Calu3 (cell line): ENCODE measurements at regions not wholly inside any gene's neighbourhood (a gene's known extent, or its start where the extent isn't known, plus 50 kb on each side); places are given as distances from the start of the nearest gene placed in this dataset.
"Not testable (repeated sequence)": the region's sequence is repeated elsewhere in the genome, so short reads cannot be mapped to it uniquely, and the experiment has no call there.

ENCODE experiments used
- BruUV-seq: library from RNA; stranded (reverse); fragments of 400-500 nt; replicated peaks from 2 replicates; lab custom pipeline; 2021; lab: Mats Ljungman, UMichigan
- CTCF ChIA-PET: fragments of 300-600 bp; sonication (Branson Sonifier 250); formaldehyde crosslinking; loops from one replicate; lab custom pipeline; 2022; ENCODE audit warnings: antibody characterized with exemption; lab: Charles Lee
- DNase-seq: peaks from one replicate; pipeline ENCODE4 v3.0.0; 2022
- H3K27ac Mint-ChIP-seq: one replicate; pipeline ENCODE4 v1.8.0; 2022; ENCODE audit warnings: mixed read lengths; ENCODE audit not compliant: unreplicated experiment
- H3K27me3 Mint-ChIP-seq: one replicate; pipeline ENCODE4 v1.8.0; 2022; ENCODE audit warnings: mixed read lengths; ENCODE audit not compliant: unreplicated experiment
- H3K36me3 Mint-ChIP-seq: one replicate; pipeline ENCODE4 v1.8.0; 2022; ENCODE audit warnings: mild to moderate bottlenecking, moderate library complexity, mixed read lengths; ENCODE audit not compliant: insufficient read depth, unreplicated experiment
- H3K4me1 Mint-ChIP-seq: one replicate; pipeline ENCODE4 v1.8.0; 2022; ENCODE audit warnings: mild to moderate bottlenecking, low read depth, mixed read lengths; ENCODE audit not compliant: unreplicated experiment
- H3K4me3 Mint-ChIP-seq: one replicate; pipeline ENCODE4 v1.8.0; 2022; ENCODE audit warnings: mild to moderate bottlenecking, low read depth, moderate library complexity, mixed read lengths; ENCODE audit not compliant: unreplicated experiment
- H3K9me3 Mint-ChIP-seq: one replicate; pipeline ENCODE4 v1.8.0; 2022; ENCODE audit warnings: low read depth, mixed read lengths; ENCODE audit not compliant: unreplicated experiment
- CTCF ChIP-seq: fragments of 200-600 bp; IDR thresholded peaks from one replicate; pipeline ENCODE4 v1.8.0; 2022; ENCODE audit warnings: antibody characterized with exemption; ENCODE audit not compliant: unreplicated experiment
- intact Hi-C: fragments of 100-400 bp; cut with micrococcal nuclease; formaldehyde crosslinking; loops from one replicate; pipeline ENCODE4 v1.10.0; 2022; ENCODE audit not compliant: unreplicated experiment

GRCh38 chr20:30963591-30963990 is 293.9 kb upstream of the DEFB115 start:
- no peak overlapping the region for H3K4me3 Mint-ChIP-seq
- H3K36me3 Mint-ChIP-seq, result no peaks in the 10 kb centered on the region
- intact Hi-C loops, result no loop called here
- no peaks in the 10 kb centered on the region for H3K4me1 Mint-ChIP-seq
- BruUV-seq, result no TSS peak
- no peak for DNase-seq
- CTCF ChIA-PET, result no interaction called here
- H3K9me3 Mint-ChIP-seq, result no peaks in the 10 kb centered on the region
- no peak overlapping the region for H3K27ac Mint-ChIP-seq
- no peaks in the 10 kb centered on the region for H3K27me3 Mint-ChIP-seq
- no peak for TF ChIP-seq CTCF

- CTCF ChIA-PET, H3K27me3 Mint-ChIP-seq, H3K4me1 Mint-ChIP-seq, H3K36me3 Mint-ChIP-seq, H3K4me3 Mint-ChIP-seq, BruUV-seq, H3K27ac Mint-ChIP-seq, intact Hi-C loops, DNase-seq: not testable (repeated sequence)
- peaks cover 15% of the 10 kb centered on the region for H3K9me3 Mint-ChIP-seq
These were observed 281.6 kb upstream of the DEFB115 start for GRCh38 chr20:30975859-30976258.

GRCh38 chr20:30985386-30985785 is 272.1 kb upstream of the DEFB115 start:
- H3K4me3 Mint-ChIP-seq, result no peak overlapping the region
- H3K27me3 Mint-ChIP-seq, result no peaks in the 10 kb centered on the region
- peaks cover 8% of the 10 kb centered on the region for H3K9me3 Mint-ChIP-seq
- no peak for DNase-seq
- TF ChIP-seq CTCF, result no peak
- H3K4me1 Mint-ChIP-seq, result no peaks in the 10 kb centered on the region
- CTCF ChIA-PET, result no interaction called here
- H3K36me3 Mint-ChIP-seq, result no peaks in the 10 kb centered on the region
- no TSS peak for BruUV-seq
- no peak overlapping the region for H3K27ac Mint-ChIP-seq
- intact Hi-C loops, result no loop called here
